ENCODE measurements at regions not wholly inside any gene's neighbourhood (a gene's known extent, or its start where the extent isn't known, plus 50 kb on each side); places are given as distances from the start of the nearest gene placed in this dataset.

DNA sequence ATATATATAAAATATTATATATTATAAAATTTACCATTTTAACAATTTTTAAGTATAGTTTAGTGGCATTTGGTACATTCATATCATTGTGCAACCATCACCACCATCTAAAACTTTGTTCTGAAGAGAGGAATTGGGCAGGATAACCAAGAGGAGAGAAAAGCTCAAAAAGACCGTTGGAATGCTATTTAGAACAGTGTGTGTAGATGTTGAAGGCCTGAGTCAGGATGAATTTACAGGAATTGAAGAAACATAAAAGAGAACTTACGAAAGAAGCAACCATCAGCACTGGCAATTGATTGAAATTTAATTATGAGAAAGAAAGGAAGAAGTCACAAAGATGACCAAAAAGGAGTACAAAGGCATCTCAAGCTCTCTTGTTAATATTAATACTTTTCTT is 196.9 kb upstream of the PWP1 start:
- TF ChIP-seq, protein P1, sequence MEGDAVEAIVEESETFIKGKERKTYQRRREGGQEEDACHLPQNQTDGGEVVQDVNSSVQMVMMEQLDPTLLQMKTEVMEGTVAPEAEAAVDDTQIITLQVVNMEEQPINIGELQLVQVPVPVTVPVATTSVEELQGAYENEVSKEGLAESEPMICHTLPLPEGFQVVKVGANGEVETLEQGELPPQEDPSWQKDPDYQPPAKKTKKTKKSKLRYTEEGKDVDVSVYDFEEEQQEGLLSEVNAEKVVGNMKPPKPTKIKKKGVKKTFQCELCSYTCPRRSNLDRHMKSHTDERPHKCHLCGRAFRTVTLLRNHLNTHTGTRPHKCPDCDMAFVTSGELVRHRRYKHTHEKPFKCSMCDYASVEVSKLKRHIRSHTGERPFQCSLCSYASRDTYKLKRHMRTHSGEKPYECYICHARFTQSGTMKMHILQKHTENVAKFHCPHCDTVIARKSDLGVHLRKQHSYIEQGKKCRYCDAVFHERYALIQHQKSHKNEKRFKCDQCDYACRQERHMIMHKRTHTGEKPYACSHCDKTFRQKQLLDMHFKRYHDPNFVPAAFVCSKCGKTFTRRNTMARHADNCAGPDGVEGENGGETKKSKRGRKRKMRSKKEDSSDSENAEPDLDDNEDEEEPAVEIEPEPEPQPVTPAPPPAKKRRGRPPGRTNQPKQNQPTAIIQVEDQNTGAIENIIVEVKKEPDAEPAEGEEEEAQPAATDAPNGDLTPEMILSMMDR (conservative IDR thresholded peaks at IDR 0.05) = no peak
- TF ChIP-seq ZFX (IDR thresholded peaks at IDR 0.05) = no peak
